Adrenal gland (tissue), 9 donors: ENCODE measurements at regions not wholly inside any gene's neighbourhood (a gene's known extent, or its start where the extent isn't known, plus 50 kb on each side); places are given as distances from the start of the nearest gene placed in this dataset.
A peak's percentile ranks its signal among the peaks of the same experiment; 100 is the strongest.

ENCODE experiments used
- DNase-seq, 7 donors: peaks; one replicate each; pipeline ENCODE4 v3.0.0-alpha.2; 2019 to 2020
- H3K27ac ChIP-seq, 5 donors: fragments of 200-600 bp; sonication (generic) in 4 of 5; 1 replicate in 3 of 5; 2 replicates in 2 of 5; pipeline versions ENCODE4 v1.5.1 to v1.8.0; 2016 to 2020; ENCODE audit warnings: mild to moderate bottlenecking in 1 of 5
- H3K27me3 ChIP-seq: fragments of 200-600 bp; 2 replicates; pipeline ENCODE4 v1.8.0; 2021
- H3K36me3 ChIP-seq, 2 donors: fragments of 200-600 bp; replicated peaks in 1 of 2; 1 replicate in 1 of 2; 2 replicates in 1 of 2; pipeline versions ENCODE4 v1.5.1 to v1.8.0; 2018 to 2022
- H3K4me1 ChIP-seq, 2 donors: fragments of 200-600 bp; replicated peaks in 1 of 2; 1 replicate in 1 of 2; 2 replicates in 1 of 2; pipeline versions ENCODE4 v1.5.1 to v1.8.0; 2018 to 2021
- H3K4me3 ChIP-seq, 4 donors: fragments of 200-600 bp; sonication (generic) in 3 of 4; one replicate each; pipeline ENCODE4 v1.5.1; 2016 to 2018
- H3K9me3 ChIP-seq, 3 donors: fragments of 200-600 bp; sonication (generic) in 1 of 3; replicated peaks in 1 of 3; 1 replicate in 2 of 3; 2 replicates in 1 of 3; pipeline versions ENCODE4 v1.5.1 to v1.8.0; 2016 to 2021
- CTCF ChIP-seq, 6 experiments: fragments of 450-650 bp in 4 of 6; fragments of 200-600 bp in 2 of 6; sonication (generic) in 1 of 6; IDR thresholded peaks; 1 replicate in 5 of 6; 2 replicates in 1 of 6; pipeline versions ENCODE4 v1.5.1 to v1.8.0; 2016 to 2021; ENCODE audit warnings: antibody characterized with exemption in 6 of 6, mild to moderate bottlenecking in 2 of 6, moderate library complexity in 1 of 6
- POLR2A ChIP-seq, 2 donors: fragments of 450-650 bp; IDR thresholded peaks; one replicate each; pipeline ENCODE4 v1.6.1; 2017; ENCODE audit warnings: antibody characterized with exemption in 2 of 2, mild to moderate bottlenecking in 2 of 2, moderate library complexity in 1 of 2
- WGBS, 4 donors: extraction: QIAGEN DNeasy Blood & Tissue Kit in 2 of 4; methylation state at CpG; one replicate each; pipeline versions ENCODE4 v1.1.5 to v1.1.7; 2013 to 2017; 5-methylcytosine and 5-hydroxymethylcytosine counted together
- intact Hi-C, 2 donors: fragments of 100-400 bp; cut with DNase I; formaldehyde crosslinking; loops; one replicate each; pipeline versions ENCODE4 v1.14.1 to v1.15.0; 2022 to 2023
- small RNA-seq, 2 donors: library from RNA; depleted of rRNA; stranded (forward); fragments of <200 nt; gene quantifications; one replicate each; pipeline ENCODE3, GENCODE V24; 2016
- donor health status: healthy with polysubstance abuse.
- donor health status: Bipolar disorder and iron deficiency.
- donor health status: DM: yes; HTN: yes; CAD: no.
- donor health status: DM: no; HTN: no; CAD: no.
- donor health status: DM: no; HTN: no; CAD: no.

GRCh38 chr4:57163530-57164459 is 53.6 kb upstream of the IGFBP7 start:
- Histone ChIP-seq H3K27ac (peak overlapping the region in 1 of 5 donors; percentile 4), H3K36me3 (no peaks in the 10 kb centered on the region), H3K9me3 (no peaks in the 10 kb centered on the region), H3K4me3 (peak overlapping the region in 3 of 4 donors; percentile 2 to 52 (median 18)), H3K4me1 (no peaks in the 10 kb centered on the region), H3K27me3 (no peaks in the 10 kb centered on the region)
- intact Hi-C loops = no loop called here
- TF ChIP-seq CTCF (IDR thresholded peaks at IDR 0.05) (peak; percentile 71 to 90 (median 82)), POLR2A (IDR thresholded peaks at IDR 0.05) (no peak)
- peak; percentile 66 to 89 (median 77) for DNase-seq
- WGBS, 4 donors = 2 to 4% (median 3%) methylated on average over 22 to 61 of the region's 61 CpGs

- Histone ChIP-seq H3K4me3 (no peak overlapping the region), H3K27me3 (no peaks in the 10 kb centered on the region), H3K9me3 (no peaks in the 10 kb centered on the region), H3K27ac (no peak overlapping the region), H3K4me1 (no peaks in the 10 kb centered on the region), H3K36me3 (no peaks in the 10 kb centered on the region)
- DNase-seq = no peak
- TF ChIP-seq CTCF (IDR thresholded peaks at IDR 0.05) = no peak
- no peak for TF ChIP-seq POLR2A (IDR thresholded peaks at IDR 0.05)
- intact Hi-C loops = no loop called here
Measured at GRCh38 chr4:57162499-57163019, 52.4 kb upstream of the IGFBP7 start.

Small RNA genes in the stretch of these regions (small RNA-seq; reads per million reads assigned to genes)
- gene SRIP1 = 0 reads per million in 2 donors
